Cardiac muscle cell (in vitro differentiated cells and primary cell): ENCODE measurements at regions not wholly inside any gene's neighbourhood (a gene's known extent, or its start where the extent isn't known, plus 50 kb on each side); places are given as distances from the start of the nearest gene placed in this dataset.

Experiments used
- DNase-seq, 2 donors: peaks; one replicate each; pipeline versions ENCODE4 v3.0.0 to v3.0.0-alpha.2; 2010 to 2017; ENCODE audit warnings: low read depth in 1 of 2, low spot score in 1 of 2
- H3K27ac ChIP-seq: fragments of 200-600 bp; sonication (generic); 2 replicates; pipeline ENCODE4 v1.5.1; 2016
- H3K27me3 ChIP-seq: fragments of 200-600 bp; sonication (generic); 2 replicates; pipeline ENCODE4 v1.6.0; 2016; ENCODE audit warnings: control low read depth
- H3K36me3 ChIP-seq: fragments of 200-600 bp; sonication (generic); 2 replicates; pipeline ENCODE4 v1.5.1; 2016; ENCODE audit warnings: control low read depth
- H3K4me1 ChIP-seq: fragments of 200-600 bp; sonication (generic); 2 replicates; pipeline ENCODE4 v1.8.1; 2017; ENCODE audit warnings: low read depth, mild to moderate bottlenecking, mixed run types
- H3K4me3 ChIP-seq: fragments of 200-600 bp; sonication (generic); 2 replicates; pipeline ENCODE4 v1.5.1; 2016; ENCODE audit warnings: mild to moderate bottlenecking
- H3K9me3 ChIP-seq: fragments of 200-600 bp; sonication (generic); 2 replicates; pipeline ENCODE4 v1.5.1; 2017; ENCODE audit warnings: low read depth, mild to moderate bottlenecking, control low read depth
- CTCF ChIP-seq: IDR thresholded peaks from 2 replicates; pipeline ENCODE4 v1.5.1; 2012; ENCODE audit warnings: low read depth, mild to moderate bottlenecking, low read length

GRCh38 chr5:155116456-155117251 lies 103.1 kb downstream of the KIF4B start:
- no peak for DNase-seq
- no peak for TF ChIP-seq CTCF
- Histone ChIP-seq H3K4me1 (no peaks in the 10 kb centered on the region), H3K4me3 (no peak overlapping the region), H3K27ac (no peak overlapping the region), H3K27me3 (no peaks in the 10 kb centered on the region), H3K9me3 (no peaks in the 10 kb centered on the region), H3K36me3 (no peaks in the 10 kb centered on the region)

DNA sequence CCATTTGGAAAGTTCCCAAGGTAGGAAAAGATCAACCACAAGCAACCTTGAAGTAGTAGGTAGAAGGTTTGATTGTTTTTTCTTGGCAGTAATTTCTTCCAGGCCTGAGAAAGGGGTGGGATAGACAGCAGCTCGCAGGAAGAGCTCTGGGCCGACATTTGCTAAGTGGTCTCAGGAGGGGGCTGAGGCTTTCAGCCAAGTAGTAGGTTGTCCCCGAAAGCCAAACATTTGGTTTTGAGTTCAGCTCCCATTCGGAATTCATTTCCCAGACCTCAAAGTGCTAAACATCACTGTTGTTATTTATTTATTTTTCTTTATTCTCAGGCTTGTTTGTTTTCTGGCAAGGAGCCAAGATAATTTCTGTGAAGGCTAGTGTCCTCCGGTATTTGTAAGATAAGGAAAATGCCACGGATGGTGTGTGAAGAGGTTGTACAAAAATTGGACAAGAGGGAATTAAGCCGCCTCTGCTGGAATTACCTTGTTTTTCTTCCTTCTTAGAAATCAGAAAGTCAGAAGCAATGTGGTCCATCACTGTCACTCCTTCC lies 112.1 kb downstream of the KIF4B start:
- Histone ChIP-seq H3K27ac (no peak overlapping the region), H3K27me3 (no peaks in the 10 kb centered on the region), H3K36me3 (no peaks in the 10 kb centered on the region), H3K4me3 (no peak overlapping the region), H3K4me1 (no peaks in the 10 kb centered on the region), H3K9me3 (no peaks in the 10 kb centered on the region)
- TF ChIP-seq CTCF = no peak
- DNase-seq = no peak

DNA sequence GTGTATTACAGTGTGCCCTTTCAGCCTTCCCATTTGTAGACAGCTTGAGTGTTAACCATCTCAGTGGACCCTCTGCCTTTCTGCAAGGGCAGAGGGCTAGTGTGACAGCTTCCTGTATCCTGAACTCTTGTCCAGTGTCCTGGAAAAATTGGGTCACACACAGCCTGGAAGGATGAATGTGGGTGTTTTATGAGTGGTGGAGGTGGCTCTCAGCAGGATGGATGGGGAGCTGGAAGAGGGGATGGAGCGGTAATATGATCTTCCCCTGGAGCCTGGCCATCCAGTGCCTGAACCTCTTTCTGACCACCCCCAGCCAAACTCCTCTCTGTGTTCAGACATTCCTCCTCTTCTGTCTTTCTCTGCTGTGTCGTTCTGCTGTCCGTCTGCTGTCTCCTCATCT lies 113.0 kb downstream of the KIF4B start:
- no peaks in the 10 kb centered on the region for H3K4me1 ChIP-seq
- no peaks in the 10 kb centered on the region for H3K36me3 ChIP-seq
- no peaks in the 10 kb centered on the region for H3K9me3 ChIP-seq
- no peak for TF ChIP-seq CTCF
- H3K27ac ChIP-seq = no peak overlapping the region
- H3K27me3 ChIP-seq = no peaks in the 10 kb centered on the region
- H3K4me3 ChIP-seq = no peak overlapping the region
- DNase-seq = no peak

DNA sequence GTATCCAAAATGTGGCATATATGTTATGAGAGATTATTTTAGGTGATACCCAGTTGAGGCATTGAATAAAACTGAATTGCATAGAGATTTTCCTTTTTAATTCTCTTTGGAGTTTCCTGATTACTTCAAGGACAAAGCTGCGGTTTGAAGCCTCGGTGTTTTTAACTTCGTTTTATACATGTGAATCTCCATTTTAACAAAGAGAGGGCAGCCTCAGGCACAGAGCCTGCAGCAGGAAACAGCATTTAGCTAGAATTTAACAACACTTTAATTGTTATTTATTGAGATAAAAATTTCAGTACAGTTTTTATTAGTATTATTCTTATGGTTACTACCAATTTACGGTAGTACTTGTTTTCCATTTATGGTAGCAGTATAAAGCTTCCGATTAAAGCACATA lies 114.0 kb downstream of the KIF4B start:
- no peaks in the 10 kb centered on the region for H3K27me3 ChIP-seq
- no peaks in the 10 kb centered on the region for H3K4me1 ChIP-seq
- no peak overlapping the region for H3K4me3 ChIP-seq
- H3K9me3 ChIP-seq = no peaks in the 10 kb centered on the region
- DNase-seq = no peak
- H3K27ac ChIP-seq = no peak overlapping the region
- no peaks in the 10 kb centered on the region for H3K36me3 ChIP-seq
- TF ChIP-seq CTCF = no peak

- TF ChIP-seq CTCF = no peak
- Histone ChIP-seq H3K27me3 (no peaks in the 10 kb centered on the region), H3K4me1 (no peaks in the 10 kb centered on the region), H3K36me3 (no peaks in the 10 kb centered on the region), H3K4me3 (no peak overlapping the region), H3K9me3 (no peaks in the 10 kb centered on the region), H3K27ac (no peak overlapping the region)
- DNase-seq = no peak
These were observed 115.4 kb downstream of the KIF4B start for GRCh38 chr5:155128786-155129512.
